ENCODE measurements at regions not wholly inside any gene's neighbourhood (a gene's known extent, or its start where the extent isn't known, plus 50 kb on each side); places are given as distances from the start of the nearest gene placed in this dataset.
"Not testable (repeated sequence)": the region's sequence is repeated elsewhere in the genome, so short reads cannot be mapped to it uniquely, and the experiment has no call there.

DNA sequence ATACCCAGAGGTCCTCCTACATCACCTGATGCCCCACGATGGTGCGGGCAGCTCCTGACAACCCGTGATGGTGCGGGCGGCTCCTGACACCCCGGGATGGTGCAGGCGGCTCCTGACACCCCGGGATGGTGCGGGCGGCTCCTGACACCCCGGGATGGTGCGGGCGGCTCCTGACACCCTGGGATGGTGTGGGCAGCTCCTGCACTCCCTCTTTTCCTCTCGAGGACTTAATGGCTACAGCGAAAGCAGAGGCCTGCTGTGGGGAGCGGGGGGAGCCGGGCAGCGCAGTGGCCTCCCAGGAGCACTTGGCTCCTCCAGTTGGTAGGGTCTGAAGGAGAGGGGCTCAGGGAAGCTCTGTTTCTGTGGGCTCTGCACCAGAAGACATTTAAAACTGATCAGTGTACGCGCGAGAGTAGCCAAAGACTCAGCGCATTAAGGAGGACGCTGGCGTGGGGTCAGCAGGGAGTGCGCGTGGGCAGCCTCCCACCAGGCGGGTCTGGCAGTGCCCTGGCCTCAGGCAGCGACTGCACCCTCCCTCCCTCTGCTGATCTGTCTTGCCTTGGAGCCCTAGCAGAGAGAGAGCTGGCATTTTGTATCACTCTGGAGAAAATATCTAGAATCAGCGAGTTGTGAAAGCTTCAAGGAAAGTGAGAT, 464.5 kb upstream of the MYT1L start:
- Mint-ChIP-seq H3K4me3 (no peak overlapping the region), H3K9me3 (no peaks in the 10 kb centered on the region), H3K27ac (no peak overlapping the region), H3K4me1 (no peaks in the 10 kb centered on the region), H3K36me3 (ENCODE audit: low read depth) (no peaks in the 10 kb centered on the region), H3K27me3 (no peaks in the 10 kb centered on the region)
- DNase-seq, result no peak
- intact Hi-C loops (cut with micrococcal nuclease), result no loop called here

DNA sequence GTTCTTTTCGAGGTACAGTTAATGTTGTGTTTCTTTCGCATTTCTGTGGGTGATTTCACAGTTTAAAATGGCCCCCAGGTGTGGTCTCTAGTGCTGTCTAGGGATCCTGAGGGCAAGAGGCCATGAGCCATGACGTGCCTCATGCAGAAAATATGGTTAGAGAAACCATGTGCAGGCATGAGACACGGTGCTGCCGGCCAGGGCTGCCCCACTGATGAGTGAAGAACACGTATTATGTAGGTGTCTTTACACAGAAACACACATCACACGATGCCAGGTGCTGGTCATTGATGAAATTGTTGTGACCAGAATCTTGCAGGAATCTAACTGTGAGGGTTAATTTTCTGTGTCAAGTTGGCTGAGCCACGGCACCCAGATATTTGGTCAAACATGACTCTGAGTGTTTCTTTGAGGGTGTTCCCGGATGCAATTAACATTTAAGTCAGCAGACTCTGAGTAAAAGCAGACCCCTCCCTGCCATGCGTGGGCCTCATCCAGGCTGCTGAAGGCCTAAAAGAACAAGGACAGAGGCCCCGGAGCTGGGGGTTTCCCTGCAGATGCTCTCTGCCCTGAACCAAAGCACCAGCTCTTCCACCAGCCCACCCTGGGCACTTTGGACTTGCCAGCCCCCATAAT, 463.0 kb upstream of the MYT1L start:
- intact Hi-C loops (cut with micrococcal nuclease), result no loop called here
- no peak overlapping the region for H3K27ac Mint-ChIP-seq
- H3K4me1 Mint-ChIP-seq, result no peaks in the 10 kb centered on the region
- H3K27me3 Mint-ChIP-seq, result no peaks in the 10 kb centered on the region
- no peaks in the 10 kb centered on the region for H3K36me3 Mint-ChIP-seq (ENCODE audit: low read depth)
- no peak for DNase-seq
- H3K4me3 Mint-ChIP-seq, result no peak overlapping the region
- no peaks in the 10 kb centered on the region for H3K9me3 Mint-ChIP-seq

DNA sequence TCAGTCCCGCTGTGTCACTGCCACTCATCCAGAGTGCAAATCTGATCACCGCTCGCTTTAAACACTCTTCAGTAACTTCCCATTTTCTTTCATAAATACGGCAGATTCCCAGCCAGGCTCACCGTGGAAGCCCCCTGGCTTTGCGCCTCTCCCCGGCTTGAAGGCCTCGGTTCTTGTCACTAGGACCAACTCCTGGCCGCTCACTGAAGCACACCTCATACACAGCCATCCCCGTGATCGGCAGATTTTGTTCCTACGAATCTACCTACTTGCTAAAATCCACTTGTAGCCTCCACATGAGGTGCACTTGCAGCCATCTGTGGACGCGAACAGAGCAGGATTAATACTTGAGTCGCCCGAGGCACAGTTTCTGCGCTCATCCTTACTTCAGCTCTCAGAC, 462.4 kb upstream of the MYT1L start:
- no peak overlapping the region for H3K4me3 Mint-ChIP-seq
- no peaks in the 10 kb centered on the region for H3K27me3 Mint-ChIP-seq
- no peaks in the 10 kb centered on the region for H3K4me1 Mint-ChIP-seq
- no peaks in the 10 kb centered on the region for H3K36me3 Mint-ChIP-seq (ENCODE audit: low read depth)
- intact Hi-C loops (cut with micrococcal nuclease), result no loop called here
- H3K9me3 Mint-ChIP-seq, result no peaks in the 10 kb centered on the region
- no peak for DNase-seq
- no peak overlapping the region for H3K27ac Mint-ChIP-seq

DNA sequence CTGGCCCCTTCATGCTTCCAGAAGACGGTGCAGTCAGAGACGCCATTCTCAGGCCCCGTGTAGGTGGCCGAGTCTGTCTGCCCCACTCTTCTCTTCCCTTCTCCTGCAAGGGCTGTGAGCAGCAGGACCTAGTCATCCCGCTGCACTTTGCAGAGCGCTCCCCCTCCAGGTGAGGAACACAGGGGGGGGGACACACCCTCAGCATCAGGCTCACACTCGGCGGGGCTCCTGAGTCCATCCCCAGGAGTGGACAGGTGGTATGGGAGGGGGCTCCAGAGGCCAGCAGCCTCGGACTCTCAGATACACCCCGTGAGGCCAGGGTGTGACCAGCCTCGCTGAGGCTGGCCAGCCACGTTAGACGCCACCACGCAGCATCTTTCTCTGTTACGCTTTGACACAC, 460.5 kb upstream of the MYT1L start:
- Mint-ChIP-seq H3K36me3 (ENCODE audit: low read depth) (no peaks in the 10 kb centered on the region), H3K27me3 (no peaks in the 10 kb centered on the region), H3K27ac (no peak overlapping the region), H3K9me3 (no peaks in the 10 kb centered on the region), H3K4me1 (no peaks in the 10 kb centered on the region), H3K4me3 (no peak overlapping the region)
- DNase-seq, result no peak
- intact Hi-C loops (cut with micrococcal nuclease), result no loop called here

DNA sequence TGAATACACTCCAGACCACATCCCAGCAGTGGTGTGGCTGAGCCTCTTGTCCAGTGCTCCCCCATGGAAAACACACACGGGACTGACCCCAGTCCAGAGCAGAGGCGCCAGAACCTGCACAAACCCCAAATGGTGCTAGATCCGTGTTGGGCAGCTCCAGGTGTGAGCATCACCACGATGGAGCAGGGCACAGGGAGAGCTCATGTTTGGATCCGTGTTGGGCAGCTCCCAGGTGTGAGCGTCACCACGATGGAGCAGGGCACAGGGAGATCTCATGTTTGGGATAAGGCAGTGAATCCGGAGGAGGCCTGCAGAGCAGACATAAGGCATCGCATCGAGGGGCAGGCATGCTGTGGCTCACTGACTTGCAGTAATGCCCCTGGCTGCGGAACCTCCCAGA, 460.0 kb upstream of the MYT1L start:
- intact Hi-C loops (cut with micrococcal nuclease), result no loop called here
- Mint-ChIP-seq H3K4me3 (no peak overlapping the region), H3K4me1 (no peaks in the 10 kb centered on the region), H3K36me3 (ENCODE audit: low read depth) (no peaks in the 10 kb centered on the region), H3K27me3 (no peaks in the 10 kb centered on the region), H3K9me3 (no peaks in the 10 kb centered on the region), H3K27ac (no peak overlapping the region)
- DNase-seq, result no peak

DNA sequence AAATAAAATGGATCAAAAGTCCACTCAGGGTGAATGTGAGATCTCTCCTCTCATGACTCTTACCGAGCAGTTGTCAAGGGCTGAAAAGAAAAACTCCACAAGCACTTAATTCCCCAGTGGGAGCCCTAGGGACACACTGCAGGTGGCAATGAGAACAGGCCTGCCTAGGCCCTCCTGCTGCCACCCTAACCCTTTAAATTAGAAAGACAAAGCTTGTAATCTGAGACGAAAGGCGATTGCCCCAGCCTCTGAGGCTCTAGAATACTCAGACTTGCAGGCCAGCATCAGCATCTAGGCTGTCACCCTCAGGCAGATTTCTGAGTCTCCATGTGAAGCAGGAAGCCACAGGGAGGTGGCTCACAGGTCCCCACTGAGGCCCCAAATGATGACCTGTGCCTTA, 457.0 kb upstream of the MYT1L start:
- H3K4me1 Mint-ChIP-seq, result no peaks in the 10 kb centered on the region
- no peak for DNase-seq
- H3K4me3 Mint-ChIP-seq, result no peak overlapping the region
- intact Hi-C loops (cut with micrococcal nuclease), result no loop called here
- H3K36me3 Mint-ChIP-seq (ENCODE audit: low read depth), result no peaks in the 10 kb centered on the region
- H3K27ac Mint-ChIP-seq, result no peak overlapping the region
- H3K27me3 Mint-ChIP-seq, result no peaks in the 10 kb centered on the region
- no peaks in the 10 kb centered on the region for H3K9me3 Mint-ChIP-seq

DNA sequence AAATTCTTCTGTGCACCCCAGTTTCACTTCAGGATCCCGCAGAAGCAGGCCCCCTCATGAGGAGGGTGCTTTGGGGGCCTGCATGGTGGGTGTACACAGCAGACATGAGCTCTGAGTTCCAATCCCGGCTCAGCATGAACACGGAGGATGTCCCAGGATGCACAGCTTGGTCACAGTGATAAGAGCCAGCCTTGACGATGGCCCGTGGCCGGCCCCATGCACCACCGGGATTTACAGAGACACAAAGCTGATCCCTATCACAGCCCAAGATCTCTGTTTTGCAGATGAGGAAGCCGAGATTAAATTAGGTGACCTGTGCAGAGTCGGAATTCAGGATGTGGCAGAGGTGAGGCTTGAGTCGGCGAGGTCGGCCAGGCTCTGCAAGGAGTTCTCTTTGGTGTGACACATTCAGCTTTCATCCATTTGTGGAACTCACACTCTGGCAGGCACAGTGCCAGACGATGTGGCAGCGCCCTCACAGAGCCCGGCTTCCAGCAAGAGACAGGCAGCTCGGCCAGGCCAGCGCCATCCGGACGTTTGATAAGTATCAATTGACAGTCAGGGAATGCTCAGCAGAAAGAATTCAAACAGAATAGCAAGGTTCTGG, 456.3 kb upstream of the MYT1L start:
- no peaks in the 10 kb centered on the region for H3K36me3 Mint-ChIP-seq (ENCODE audit: low read depth)

DNA sequence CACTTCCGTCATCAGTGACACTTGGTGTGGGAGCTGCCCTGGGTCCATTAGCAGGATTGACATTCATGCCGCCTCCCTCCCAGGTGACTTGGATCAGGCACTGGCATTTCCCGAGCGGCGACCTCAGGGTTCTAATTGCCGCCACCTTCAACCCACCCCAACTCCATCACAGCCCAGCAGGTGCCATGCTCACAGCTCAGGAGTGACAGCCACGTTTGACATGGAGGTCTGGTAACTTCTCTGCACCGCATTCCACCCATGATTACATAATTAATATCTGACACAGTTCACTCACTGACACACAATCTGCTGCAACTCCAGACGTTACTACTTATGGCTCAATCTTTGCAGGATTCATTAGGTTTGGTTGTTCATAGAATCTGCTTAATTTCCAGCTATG, 450.9 kb upstream of the MYT1L start:
- H3K4me1 Mint-ChIP-seq, result no peaks in the 10 kb centered on the region
- no peak overlapping the region for H3K27ac Mint-ChIP-seq
- intact Hi-C loops (cut with micrococcal nuclease), result no loop called here
- no peaks in the 10 kb centered on the region for H3K27me3 Mint-ChIP-seq
- H3K4me3 Mint-ChIP-seq, result no peak overlapping the region
- no peaks in the 10 kb centered on the region for H3K36me3 Mint-ChIP-seq (ENCODE audit: low read depth)
- peaks cover 20% of the 10 kb centered on the region for H3K9me3 Mint-ChIP-seq
- DNase-seq, result no peak

More for the DNA sequence above, 456.3 kb upstream of the MYT1L start:
- H3K4me1 Mint-ChIP-seq, result no peaks in the 10 kb centered on the region
- H3K9me3 Mint-ChIP-seq, result no peaks in the 10 kb centered on the region
- H3K4me3 Mint-ChIP-seq, result no peak overlapping the region
- no peak for DNase-seq
- intact Hi-C loops (cut with micrococcal nuclease), result no loop called here
- no peak overlapping the region for H3K27ac Mint-ChIP-seq
- H3K27me3 Mint-ChIP-seq, result no peaks in the 10 kb centered on the region

DNA sequence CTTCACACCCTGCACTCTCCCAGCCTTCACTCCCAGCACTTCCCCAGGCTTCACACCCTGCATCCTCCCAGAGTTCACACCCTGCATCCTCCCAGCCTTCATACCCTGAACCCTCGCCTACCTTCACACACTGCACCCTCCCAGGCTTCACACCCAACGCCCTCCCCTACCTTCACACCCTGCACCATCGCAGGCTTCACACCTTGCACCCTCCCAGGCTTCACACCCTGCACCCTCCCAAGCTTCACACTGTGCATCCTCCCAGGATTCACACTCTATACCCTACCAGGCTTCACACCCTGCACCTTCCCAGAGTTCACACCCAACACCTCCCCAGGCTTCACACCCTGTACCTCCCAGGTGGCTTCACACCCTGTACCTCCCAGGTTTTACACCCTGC, 448.7 kb upstream of the MYT1L start:
- H3K4me3 Mint-ChIP-seq, result no peak overlapping the region
- H3K9me3 Mint-ChIP-seq, result peaks cover 20% of the 10 kb centered on the region
- H3K27me3 Mint-ChIP-seq, result no peaks in the 10 kb centered on the region
- H3K36me3 Mint-ChIP-seq (ENCODE audit: low read depth), result no peaks in the 10 kb centered on the region
- no peak for DNase-seq
- intact Hi-C loops (cut with micrococcal nuclease), result no loop called here
- H3K4me1 Mint-ChIP-seq, result no peaks in the 10 kb centered on the region
- no peak overlapping the region for H3K27ac Mint-ChIP-seq

DNA sequence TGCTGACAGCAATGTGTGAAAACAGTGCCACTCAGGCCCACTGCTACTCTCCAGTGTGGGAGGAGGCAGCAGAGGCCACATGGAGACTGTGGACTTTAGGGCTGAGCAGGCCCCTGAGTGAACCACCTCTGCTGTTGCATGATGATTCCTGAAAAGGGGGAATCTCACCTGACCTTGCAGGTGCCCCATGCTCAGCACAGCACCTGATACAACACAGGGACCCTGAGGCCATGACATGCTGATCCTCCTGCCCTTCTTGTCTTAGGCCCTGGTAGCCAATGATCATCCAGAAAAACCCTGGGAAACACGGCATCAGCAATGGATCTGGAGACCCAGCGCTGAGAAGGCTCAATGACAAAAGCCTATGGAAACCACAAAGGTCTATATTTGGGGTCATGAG, 446.8 kb upstream of the MYT1L start:
- H3K4me1 Mint-ChIP-seq, result no peaks in the 10 kb centered on the region
- H3K4me3 Mint-ChIP-seq, result no peak overlapping the region
- peaks cover 20% of the 10 kb centered on the region for H3K9me3 Mint-ChIP-seq
- no peaks in the 10 kb centered on the region for H3K27me3 Mint-ChIP-seq
- intact Hi-C loops (cut with micrococcal nuclease), result no loop called here
- H3K27ac Mint-ChIP-seq, result no peak overlapping the region
- H3K36me3 Mint-ChIP-seq (ENCODE audit: low read depth), result no peaks in the 10 kb centered on the region
- no peak for DNase-seq

DNA sequence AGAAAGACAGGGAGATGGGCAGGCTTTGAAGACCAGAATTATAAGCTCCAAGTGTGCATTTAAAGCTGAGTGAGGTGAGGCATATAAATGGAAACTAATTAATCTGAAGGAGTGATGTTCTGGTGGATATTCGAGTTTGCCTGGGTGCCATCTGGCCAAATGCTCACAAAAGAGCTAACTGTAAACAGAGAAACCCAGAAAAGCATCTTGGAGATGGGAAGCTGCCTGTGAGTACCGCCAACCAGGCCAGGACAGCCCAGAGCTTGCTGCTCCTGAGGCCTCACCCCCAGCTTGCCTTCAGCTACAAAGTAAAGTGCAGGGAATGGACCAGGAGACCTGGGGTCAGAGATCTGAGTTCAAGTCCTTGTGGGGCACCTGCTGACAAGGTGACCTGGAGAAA, 446.1 kb upstream of the MYT1L start:
- Mint-ChIP-seq H3K9me3 (peaks cover 20% of the 10 kb centered on the region), H3K4me3 (no peak overlapping the region), H3K27ac (no peak overlapping the region), H3K36me3 (ENCODE audit: low read depth) (no peaks in the 10 kb centered on the region), H3K4me1 (no peaks in the 10 kb centered on the region), H3K27me3 (no peaks in the 10 kb centered on the region)
- DNase-seq, result no peak
- intact Hi-C loops (cut with micrococcal nuclease), result no loop called here

DNA sequence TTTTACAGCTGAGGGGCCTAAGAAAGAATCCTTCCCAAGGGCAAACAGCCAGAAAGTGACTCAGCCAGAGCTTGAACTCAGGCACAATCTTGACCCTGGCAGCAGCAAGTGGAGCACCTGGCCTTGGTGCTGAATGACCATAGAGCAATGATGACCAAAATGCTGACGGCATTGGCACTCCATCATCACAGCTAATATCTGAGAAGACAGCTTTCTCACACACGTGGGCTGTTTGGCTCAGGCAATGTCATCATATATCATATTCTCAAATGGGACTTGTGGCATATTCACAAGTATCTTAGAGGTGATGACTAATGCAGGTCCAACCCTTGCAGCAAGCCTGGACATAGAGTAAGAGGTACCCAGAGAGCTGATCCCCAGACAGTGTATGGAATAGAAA, 443.9 kb upstream of the MYT1L start:
- Mint-ChIP-seq H3K27me3 (no peaks in the 10 kb centered on the region), H3K4me3 (no peak overlapping the region), H3K4me1 (no peaks in the 10 kb centered on the region), H3K9me3 (peaks cover 6% of the 10 kb centered on the region), H3K36me3 (ENCODE audit: low read depth) (no peaks in the 10 kb centered on the region), H3K27ac (no peak overlapping the region)
- no peak for DNase-seq
- intact Hi-C loops (cut with micrococcal nuclease), result no loop called here

DNA sequence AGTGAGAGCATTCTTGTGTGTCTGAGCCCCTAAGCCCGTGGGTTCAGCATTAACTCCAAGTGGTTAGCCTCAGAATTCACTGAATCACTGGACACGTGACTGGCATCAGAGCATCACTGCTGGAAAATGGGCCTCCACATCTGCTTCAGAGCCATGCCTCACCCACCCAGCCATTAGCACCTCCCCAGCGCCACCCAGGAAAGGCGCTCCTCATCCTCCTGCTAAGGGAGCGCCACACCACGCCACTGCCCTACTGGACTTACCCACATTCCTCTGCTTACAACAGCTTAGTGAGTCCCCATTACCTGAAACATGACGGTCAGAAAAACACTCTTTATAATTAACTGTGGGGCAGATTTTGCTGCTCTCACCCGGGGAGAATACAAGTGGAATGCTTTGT, 442.6 kb upstream of the MYT1L start:
- intact Hi-C loops (cut with micrococcal nuclease), result no loop called here
- no peaks in the 10 kb centered on the region for H3K4me1 Mint-ChIP-seq
- H3K36me3 Mint-ChIP-seq (ENCODE audit: low read depth), result no peaks in the 10 kb centered on the region
- no peaks in the 10 kb centered on the region for H3K9me3 Mint-ChIP-seq
- no peak for DNase-seq
- no peak overlapping the region for H3K4me3 Mint-ChIP-seq
- no peak overlapping the region for H3K27ac Mint-ChIP-seq
- H3K27me3 Mint-ChIP-seq, result no peaks in the 10 kb centered on the region

DNA sequence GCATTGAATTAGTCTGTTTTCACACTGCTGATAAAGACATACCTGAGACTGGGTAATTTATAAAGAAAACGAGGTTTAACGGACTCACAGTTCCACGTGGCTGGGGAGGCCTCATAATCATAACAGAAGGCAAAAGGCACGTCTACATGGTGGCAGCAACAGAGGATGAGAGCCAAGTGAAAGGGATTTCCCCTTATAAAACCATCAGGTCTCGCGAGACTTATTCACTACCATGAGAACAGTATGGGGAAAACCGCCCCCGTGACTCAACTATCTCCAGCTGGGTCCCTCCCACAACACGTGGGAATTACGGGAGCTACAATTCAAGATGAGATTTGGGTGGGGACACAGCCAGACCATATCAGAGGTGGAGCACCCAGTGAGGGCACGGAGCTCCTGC, 442.0 kb upstream of the MYT1L start:
- DNase-seq; H3K36me3 Mint-ChIP-seq (ENCODE audit: low read depth); H3K27ac Mint-ChIP-seq; H3K9me3 Mint-ChIP-seq; H3K4me3 Mint-ChIP-seq; H3K27me3 Mint-ChIP-seq; H3K4me1 Mint-ChIP-seq; intact Hi-C loops (cut with micrococcal nuclease): not testable (repeated sequence)
